Fibroblast of lung (primary cell): ENCODE measurements at regions not wholly inside any gene's neighbourhood (a gene's known extent, or its start where the extent isn't known, plus 50 kb on each side); places are given as distances from the start of the nearest gene placed in this dataset.

Source experiments
- DNase-seq, 2 donors: peaks; one replicate each; pipeline versions ENCODE4 v3.0.0 to v3.0.0-alpha.2; 2010; ENCODE audit warnings: low read depth in 2 of 2
- H2AFZ ChIP-seq: 2 replicates; pipeline ENCODE4 v1.5.1; 2012; ENCODE audit warnings: low read length, control low read depth, inconsistent platforms
- H3K27ac ChIP-seq: 2 replicates; pipeline ENCODE4 v1.5.1; 2011; ENCODE audit warnings: low read length, control low read depth; ENCODE audit not compliant: insufficient read depth
- H3K27me3 ChIP-seq: 2 replicates; pipeline ENCODE4 v1.5.1; 2011; ENCODE audit warnings: mild to moderate bottlenecking, low read length; ENCODE audit not compliant: control insufficient read depth, insufficient read depth
- H3K36me3 ChIP-seq: 2 replicates; pipeline ENCODE4 v1.5.1; 2011; ENCODE audit warnings: low read length; ENCODE audit not compliant: control insufficient read depth, insufficient read depth
- H3K4me1 ChIP-seq: 2 replicates; pipeline ENCODE4 v1.5.1; 2011; ENCODE audit warnings: low read length; ENCODE audit not compliant: control insufficient read depth, insufficient read depth; ENCODE audit errors: extremely low read depth
- H3K4me2 ChIP-seq: 2 replicates; pipeline ENCODE4 v1.5.1; 2011; ENCODE audit warnings: low read length, control low read depth; ENCODE audit not compliant: insufficient read depth; ENCODE audit errors: extremely low read depth
- H3K4me3 ChIP-seq, 4 experiments: fragments of 200-600 bp in 1 of 4; sonication (generic) in 1 of 4; replicated peaks in 1 of 4; 2 replicates each; pipeline ENCODE4 v1.5.1; 2011 to 2016; ENCODE audit warnings: low read length in 4 of 4, low read depth in 3 of 4, mild to moderate bottlenecking in 3 of 4, control low read depth in 2 of 4, inconsistent platforms in 1 of 4, mixed read lengths in 1 of 4; ENCODE audit not compliant: insufficient read depth in 1 of 4; ENCODE audit errors: control extremely low read depth in 1 of 4
- H3K79me2 ChIP-seq: 2 replicates; pipeline ENCODE4 v1.5.1; 2012; ENCODE audit warnings: mild to moderate bottlenecking, low read length, inconsistent platforms; ENCODE audit not compliant: control insufficient read depth, insufficient read depth
- H3K9ac ChIP-seq: 2 replicates; pipeline ENCODE4 v1.5.1; 2011; ENCODE audit warnings: mild to moderate bottlenecking, low read length, control low read depth; ENCODE audit not compliant: insufficient read depth
- H3K9me3 ChIP-seq: 2 replicates; pipeline ENCODE4 v1.5.1; 2012; ENCODE audit warnings: low read depth, low read length; ENCODE audit not compliant: control insufficient read depth, insufficient read depth
- H4K20me1 ChIP-seq: 2 replicates; pipeline ENCODE4 v1.5.1; 2011; ENCODE audit warnings: low read length; ENCODE audit not compliant: control insufficient read depth, insufficient read depth; ENCODE audit errors: extremely low read depth
- CTCF ChIP-seq, 2 donors: IDR thresholded peaks in 1 of 2; conservative IDR thresholded peaks in 1 of 2; 1 replicate in 1 of 2; 2 replicates in 1 of 2; pipeline ENCODE4 v1.5.1; 2011 to 2012; ENCODE audit warnings: low read length in 2 of 2, control low read depth in 1 of 2, inconsistent platforms in 1 of 2, low read depth in 1 of 2, mild to moderate bottlenecking in 1 of 2
- EZH2 ChIP-seq: IDR thresholded peaks from 2 replicates; pipeline ENCODE4 v1.5.1; 2012; ENCODE audit warnings: low read length, control low read depth, mild to moderate bottlenecking; ENCODE audit errors: missing control alignments

DNA sequence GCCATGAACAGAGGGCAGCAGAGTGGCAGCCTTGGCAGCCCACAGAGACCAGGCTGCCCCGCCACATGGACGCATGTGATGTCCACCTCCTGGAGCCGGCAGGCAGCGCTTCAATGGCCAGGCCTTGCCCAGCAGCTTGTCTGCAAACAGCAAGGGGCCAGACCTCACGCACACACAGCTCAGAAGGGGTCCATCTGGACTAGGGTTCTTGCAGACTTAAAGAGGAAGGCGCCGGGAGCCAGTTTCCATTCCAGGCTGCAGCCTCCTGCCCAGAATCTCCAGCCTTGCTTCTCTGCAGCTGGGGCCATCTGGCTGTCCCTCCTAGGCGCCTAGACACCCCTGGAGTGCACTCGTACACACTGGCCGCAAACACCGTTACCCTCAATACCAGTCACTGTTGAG, 91.9 kb upstream of the TMEM45B start:
- Histone ChIP-seq H2AFZ (no peak overlapping the region), H3K27ac (no peak overlapping the region), H3K27me3 (no peaks in the 10 kb centered on the region)

GRCh38 chr11:129724866-129725265, 90.8 kb upstream of the TMEM45B start:
- Histone ChIP-seq H3K4me2 (no peak overlapping the region), H3K79me2 (no peaks in the 10 kb centered on the region)
- no peak for TF ChIP-seq EZH2
- TF ChIP-seq CTCF (conservative IDR thresholded peaks at IDR 0.05 in 1 of 2, IDR thresholded peaks at IDR 0.05 in 1 of 2; ENCODE audit: low read depth in 1 of 2, low read length in 2 of 2), result no peak

More for the DNA sequence above, 91.9 kb upstream of the TMEM45B start:
- Histone ChIP-seq H3K9ac (no peak overlapping the region), H3K4me2 (no peak overlapping the region), H3K4me1 (no peaks in the 10 kb centered on the region), H3K9me3 (no peaks in the 10 kb centered on the region), H4K20me1 (no peaks in the 10 kb centered on the region), H3K79me2 (no peaks in the 10 kb centered on the region), H3K4me3 (no peak overlapping the region), H3K36me3 (no peaks in the 10 kb centered on the region)
- DNase-seq, result no peak
- no peak for TF ChIP-seq EZH2
- no peak for TF ChIP-seq CTCF (conservative IDR thresholded peaks at IDR 0.05 in 1 of 2, IDR thresholded peaks at IDR 0.05 in 1 of 2; ENCODE audit: low read depth in 1 of 2, low read length in 2 of 2)

DNA sequence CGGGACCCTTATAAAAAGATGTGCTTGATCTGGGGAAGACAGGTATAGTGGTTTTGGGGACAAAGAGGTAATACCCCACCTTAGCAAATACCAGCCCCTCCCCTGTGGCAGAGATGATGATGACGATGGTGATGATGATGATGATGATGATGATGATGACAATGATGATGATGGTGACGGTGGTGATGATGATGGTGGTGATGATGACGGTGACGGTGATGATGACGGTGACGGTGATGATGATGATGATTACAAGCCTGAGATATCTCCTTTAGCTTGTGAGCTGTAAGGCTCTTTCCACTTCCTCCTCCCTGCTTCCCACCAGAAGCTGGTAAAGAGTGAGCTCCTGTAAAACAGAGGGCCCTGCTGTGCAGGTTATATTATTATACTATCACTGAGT, 89.5 kb upstream of the TMEM45B start:
- Histone ChIP-seq H2AFZ (no peak overlapping the region), H3K4me2 (no peak overlapping the region), H3K9ac (no peak overlapping the region), H3K4me3 (no peak overlapping the region), H3K9me3 (no peaks in the 10 kb centered on the region), H3K27me3 (no peaks in the 10 kb centered on the region), H3K27ac (no peak overlapping the region), H4K20me1 (no peaks in the 10 kb centered on the region), H3K79me2 (no peaks in the 10 kb centered on the region), H3K4me1 (no peaks in the 10 kb centered on the region), H3K36me3 (no peaks in the 10 kb centered on the region)
- no peak for DNase-seq
- TF ChIP-seq CTCF (conservative IDR thresholded peaks at IDR 0.05 in 1 of 2, IDR thresholded peaks at IDR 0.05 in 1 of 2; ENCODE audit: low read depth in 1 of 2, low read length in 2 of 2), result no peak
- no peak for TF ChIP-seq EZH2

More at GRCh38 chr11:129724866-129725265, 90.8 kb upstream of the TMEM45B start:
- Histone ChIP-seq H3K27me3 (no peaks in the 10 kb centered on the region), H3K9ac (no peak overlapping the region), H3K36me3 (no peaks in the 10 kb centered on the region), H3K4me3 (no peak overlapping the region), H3K9me3 (no peaks in the 10 kb centered on the region), H3K27ac (no peak overlapping the region), H3K4me1 (no peaks in the 10 kb centered on the region), H4K20me1 (no peaks in the 10 kb centered on the region), H2AFZ (no peak overlapping the region)
- DNase-seq, result no peak
